Neural cell (in vitro differentiated cells): ENCODE measurements at regions not wholly inside any gene's neighbourhood (a gene's known extent, or its start where the extent isn't known, plus 50 kb on each side); places are given as distances from the start of the nearest gene placed in this dataset.

Experiments
- H2AFZ ChIP-seq: fragments of 200-600, 300-800 bp; sonication (generic), shearing (Covaris generic); 2 replicates; pipeline ENCODE4 v1.6.0; 2014; ENCODE audit warnings: low read depth, mild to moderate bottlenecking, antibody characterized with exemption, low read length, moderate library complexity
- H3F3A ChIP-seq: fragments of 200-600 bp; shearing (Covaris generic); 2 replicates; pipeline ENCODE4 v1.6.1; 2016; ENCODE audit warnings: mild to moderate bottlenecking, moderate library complexity, mixed read lengths, antibody characterized with exemption, low read length; ENCODE audit not compliant: insufficient read depth, poor library complexity, severe bottlenecking
- H3K27ac ChIP-seq: fragments of 200-600, 300-800 bp; sonication (generic), shearing (Covaris generic); 2 replicates; pipeline ENCODE4 v1.5.1; 2014; ENCODE audit warnings: mild to moderate bottlenecking, low read length, moderate library complexity
- H3K27me3 ChIP-seq: fragments of 300-800, 200-600 bp; sonication (generic), shearing (Covaris generic); 2 replicates; pipeline ENCODE4 v1.6.0; 2014; ENCODE audit warnings: mild to moderate bottlenecking, low read depth, low read length, moderate library complexity; ENCODE audit not compliant: insufficient read depth
- H3K36me3 ChIP-seq: fragments of 300-800, 200-600 bp; sonication (generic), shearing (Covaris generic); 2 replicates; pipeline ENCODE4 v1.5.1; 2014; ENCODE audit warnings: mild to moderate bottlenecking, antibody characterized with exemption, low read length, moderate library complexity; ENCODE audit not compliant: insufficient read depth
- H3K4me2 ChIP-seq: fragments of 300-800, 200-600 bp; sonication (generic), shearing (Covaris generic); 2 replicates; pipeline ENCODE4 v1.6.0; 2014; ENCODE audit warnings: mild to moderate bottlenecking, low read length
- H3K4me3 ChIP-seq: fragments of 300-800, 200-600 bp; sonication (generic), shearing (Covaris generic); 2 replicates; pipeline ENCODE4 v1.5.1; 2014; ENCODE audit warnings: mild to moderate bottlenecking, low read length, moderate library complexity
- H3K79me2 ChIP-seq: fragments of 200-600 bp; shearing (Covaris generic); replicated peaks from 2 replicates; pipeline ENCODE4 v1.6.0; 2014; ENCODE audit warnings: mild to moderate bottlenecking, low read length, moderate library complexity; ENCODE audit not compliant: insufficient read depth
- H3K9ac ChIP-seq: fragments of 300-800, 200-600 bp; sonication (generic), shearing (Covaris generic); 2 replicates; pipeline ENCODE4 v1.6.1; 2016; ENCODE audit warnings: mild to moderate bottlenecking, low read length, mixed read lengths
- H3K9me2 ChIP-seq: fragments of 200-600 bp; shearing (Covaris generic); 2 replicates; pipeline ENCODE4 v1.6.1; 2016; ENCODE audit warnings: mild to moderate bottlenecking, low read length, mixed read lengths; ENCODE audit not compliant: insufficient read depth
- H3K9me3 ChIP-seq: fragments of 200-600, 300-800 bp; sonication (generic), shearing (Covaris generic); 2 replicates; pipeline ENCODE4 v1.6.1; 2016; ENCODE audit warnings: mild to moderate bottlenecking, mixed run types, low read length, moderate library complexity, mixed read lengths
- H4K20me1 ChIP-seq: fragments of 200-600 bp; shearing (Covaris generic); 2 replicates; pipeline ENCODE4 v1.6.1; 2016; ENCODE audit warnings: mild to moderate bottlenecking, mixed run types; ENCODE audit not compliant: insufficient read depth
- CTCF ChIP-seq: fragments of 450-650 bp; IDR thresholded peaks from 2 replicates; pipeline ENCODE4 v1.5.1; 2014; ENCODE audit warnings: antibody characterized with exemption, mild to moderate bottlenecking, moderate library complexity; ENCODE audit not compliant: poor library complexity, severe bottlenecking
- EP300 ChIP-seq: fragments of 450-650 bp; conservative IDR thresholded peaks from 2 replicates; pipeline ENCODE4 v1.6.1; 2014; ENCODE audit warnings: antibody characterized with exemption, mild to moderate bottlenecking, moderate library complexity; ENCODE audit not compliant: poor library complexity, severe bottlenecking
- EZH2 ChIP-seq: fragments of 200-600, 300-800 bp; shearing (Covaris generic), sonication (generic); IDR thresholded peaks from 2 replicates; pipeline ENCODE4 v1.6.1; 2014; ENCODE audit warnings: antibody characterized with exemption, low read length, borderline replicate concordance, mild to moderate bottlenecking; ENCODE audit not compliant: insufficient read depth, poor library complexity, severe bottlenecking
- MXI1 ChIP-seq: fragments of 450-650 bp; conservative IDR thresholded peaks from 2 replicates; pipeline ENCODE4 v1.6.1; 2014; ENCODE audit warnings: antibody characterized with exemption, mild to moderate bottlenecking; ENCODE audit not compliant: poor library complexity, severe bottlenecking
- POLR2AphosphoS5 ChIP-seq: IDR thresholded peaks from 2 replicates; pipeline ENCODE4 v1.6.1; 2012
- RAD21 ChIP-seq: fragments of 450-650 bp; conservative IDR thresholded peaks from 2 replicates; pipeline ENCODE4 v1.6.1; 2014; ENCODE audit warnings: antibody characterized with exemption, mild to moderate bottlenecking, moderate library complexity
- SMC3 ChIP-seq: fragments of 450-650 bp; conservative IDR thresholded peaks from 2 replicates; pipeline ENCODE4 v1.6.1; 2014; ENCODE audit warnings: antibody characterized with exemption, mild to moderate bottlenecking, moderate library complexity; ENCODE audit not compliant: poor library complexity
- TAF1 ChIP-seq: IDR thresholded peaks from 2 replicates; pipeline ENCODE4 v1.6.1; 2012; ENCODE audit warnings: low read depth
- TF ChIP-seq, protein P1 (sequence below): IDR thresholded peaks from 2 replicates; pipeline ENCODE4 v1.6.1; 2012; ENCODE audit warnings: borderline replicate concordance

- Histone ChIP-seq H3K27me3 (no peaks in the 10 kb centered on the region), H3K9me3 (no peaks in the 10 kb centered on the region), H3K79me2 (no peaks in the 10 kb centered on the region), H3K4me2 (no peak overlapping the region), H2AFZ (no peak overlapping the region), H3K4me3 (no peak overlapping the region), H3K9ac (no peak overlapping the region), H3K36me3 (no peaks in the 10 kb centered on the region), H3K27ac (no peak overlapping the region), H4K20me1 (no peaks in the 10 kb centered on the region), H3F3A (no peaks in the 10 kb centered on the region), H3K9me2 (no peaks in the 10 kb centered on the region)
- TF ChIP-seq POLR2AphosphoS5, result no peak
- TF ChIP-seq TAF1, result no peak
- no peak for TF ChIP-seq EZH2
- TF ChIP-seq SMC3, result no peak
- TF ChIP-seq, protein P1, sequence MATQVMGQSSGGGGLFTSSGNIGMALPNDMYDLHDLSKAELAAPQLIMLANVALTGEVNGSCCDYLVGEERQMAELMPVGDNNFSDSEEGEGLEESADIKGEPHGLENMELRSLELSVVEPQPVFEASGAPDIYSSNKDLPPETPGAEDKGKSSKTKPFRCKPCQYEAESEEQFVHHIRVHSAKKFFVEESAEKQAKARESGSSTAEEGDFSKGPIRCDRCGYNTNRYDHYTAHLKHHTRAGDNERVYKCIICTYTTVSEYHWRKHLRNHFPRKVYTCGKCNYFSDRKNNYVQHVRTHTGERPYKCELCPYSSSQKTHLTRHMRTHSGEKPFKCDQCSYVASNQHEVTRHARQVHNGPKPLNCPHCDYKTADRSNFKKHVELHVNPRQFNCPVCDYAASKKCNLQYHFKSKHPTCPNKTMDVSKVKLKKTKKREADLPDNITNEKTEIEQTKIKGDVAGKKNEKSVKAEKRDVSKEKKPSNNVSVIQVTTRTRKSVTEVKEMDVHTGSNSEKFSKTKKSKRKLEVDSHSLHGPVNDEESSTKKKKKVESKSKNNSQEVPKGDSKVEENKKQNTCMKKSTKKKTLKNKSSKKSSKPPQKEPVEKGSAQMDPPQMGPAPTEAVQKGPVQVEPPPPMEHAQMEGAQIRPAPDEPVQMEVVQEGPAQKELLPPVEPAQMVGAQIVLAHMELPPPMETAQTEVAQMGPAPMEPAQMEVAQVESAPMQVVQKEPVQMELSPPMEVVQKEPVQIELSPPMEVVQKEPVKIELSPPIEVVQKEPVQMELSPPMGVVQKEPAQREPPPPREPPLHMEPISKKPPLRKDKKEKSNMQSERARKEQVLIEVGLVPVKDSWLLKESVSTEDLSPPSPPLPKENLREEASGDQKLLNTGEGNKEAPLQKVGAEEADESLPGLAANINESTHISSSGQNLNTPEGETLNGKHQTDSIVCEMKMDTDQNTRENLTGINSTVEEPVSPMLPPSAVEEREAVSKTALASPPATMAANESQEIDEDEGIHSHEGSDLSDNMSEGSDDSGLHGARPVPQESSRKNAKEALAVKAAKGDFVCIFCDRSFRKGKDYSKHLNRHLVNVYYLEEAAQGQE, result no peak
- no peak for TF ChIP-seq MXI1
- no peak for TF ChIP-seq CTCF
- TF ChIP-seq EP300, result no peak
- no peak for TF ChIP-seq RAD21
Measured at GRCh38 chr5:104431002-104431620, 868.5 kb upstream of the NUDT12 start.

- Histone ChIP-seq H3K9me3 (no peaks in the 10 kb centered on the region), H3K27ac (no peak overlapping the region), H3K79me2 (no peaks in the 10 kb centered on the region), H3K36me3 (no peaks in the 10 kb centered on the region), H3K4me3 (no peak overlapping the region), H3K27me3 (no peaks in the 10 kb centered on the region), H2AFZ (no peak overlapping the region), H3K9me2 (no peaks in the 10 kb centered on the region), H3F3A (no peaks in the 10 kb centered on the region), H3K9ac (no peak overlapping the region), H3K4me2 (no peak overlapping the region), H4K20me1 (no peaks in the 10 kb centered on the region)
- peak; percentile 79 for TF ChIP-seq POLR2AphosphoS5
- TF ChIP-seq, protein P1, result no peak
- TF ChIP-seq EP300, result peak; percentile 54
- no peak for TF ChIP-seq TAF1
- no peak for TF ChIP-seq EZH2
- TF ChIP-seq MXI1, result no peak
- TF ChIP-seq RAD21, result no peak
- TF ChIP-seq SMC3, result no peak
- no peak for TF ChIP-seq CTCF
Measured at GRCh38 chr5:104429911-104430310, 867.3 kb upstream of the NUDT12 start.
